SK-N-SH treated with all-trans-retinoic acid at 6 μM for 48 hours (cell line): ENCODE measurements at regions not wholly inside any gene's neighbourhood (a gene's known extent, or its start where the extent isn't known, plus 50 kb on each side); places are given as distances from the start of the nearest gene placed in this dataset.

Experiments
- ATAC-seq: fragments of 200-7000 bp; cut with Tn5 transposase; 3 replicates; pipeline ENCODE4 v1.9.1; 2020; ENCODE audit warnings: mild to moderate bottlenecking, moderate library complexity
- ARNTL ChIP-seq: fragments of 450-650 bp; formaldehyde crosslinking; IDR thresholded peaks from 2 replicates; pipeline ENCODE4 v1.5.0; 2020; ENCODE audit warnings: low read depth, mild to moderate bottlenecking, moderate library complexity, borderline replicate concordance
- BACH2 ChIP-seq: fragments of 250-450 bp; sonication (Bioruptor Pico); IDR thresholded peaks from 2 replicates; pipeline ENCODE4 v1.9.0; 2021; ENCODE audit warnings: mild to moderate bottlenecking, borderline replicate concordance
- CREB5 ChIP-seq: fragments of 250-450 bp; sonication (Bioruptor Pico); IDR thresholded peaks from 2 replicates; pipeline ENCODE4 v1.5.1; 2020; ENCODE audit warnings: low read depth, mild to moderate bottlenecking, moderate library complexity
- CSRNP3 ChIP-seq: fragments of 250-450 bp; sonication (Bioruptor Pico); IDR thresholded peaks from 2 replicates; pipeline ENCODE4 v1.5.1; 2021; ENCODE audit warnings: mild to moderate bottlenecking, moderate library complexity
- GLIS3 ChIP-seq: fragments of 250-450 bp; sonication (Bioruptor Pico); IDR thresholded peaks from 2 replicates; pipeline ENCODE4 v1.5.0; 2020; ENCODE audit warnings: mild to moderate bottlenecking, moderate library complexity
- ISL1 ChIP-seq: fragments of 250-450 bp; sonication (Bioruptor Pico); IDR thresholded peaks from 2 replicates; pipeline ENCODE4 v2.1.2; 2022; ENCODE audit warnings: mild to moderate bottlenecking, moderate library complexity
- OSR1 ChIP-seq: fragments of 250-450 bp; sonication (Bioruptor Pico); IDR thresholded peaks from 2 replicates; pipeline ENCODE4 v1.8.0; 2022; ENCODE audit warnings: moderate library complexity, mild to moderate bottlenecking, inconsistent platforms
- PATZ1 ChIP-seq: fragments of 250-450 bp; sonication (Bioruptor Pico); IDR thresholded peaks from 2 replicates; pipeline ENCODE4 v1.8.0; 2020; ENCODE audit warnings: mild to moderate bottlenecking, moderate library complexity, borderline replicate concordance
- POU6F1 ChIP-seq: fragments of 250-450 bp; sonication (Bioruptor Pico); IDR thresholded peaks from 2 replicates; pipeline ENCODE4 v1.8.0; 2021; ENCODE audit warnings: low read depth, mild to moderate bottlenecking, moderate library complexity, borderline replicate concordance
- PPARA ChIP-seq: fragments of 250-450 bp; sonication (Bioruptor Pico); IDR thresholded peaks from 2 replicates; pipeline ENCODE4 v1.5.0; 2020; ENCODE audit warnings: mild to moderate bottlenecking, borderline replicate concordance
- RARB ChIP-seq: fragments of 250-450 bp; sonication (Bioruptor Pico); IDR thresholded peaks from 2 replicates; pipeline ENCODE4 v1.8.0; 2021; ENCODE audit warnings: mild to moderate bottlenecking, moderate library complexity
- SNAI2 ChIP-seq: fragments of 250-450 bp; sonication (Bioruptor Pico); IDR thresholded peaks from 2 replicates; pipeline ENCODE4 v1.5.0; 2020; ENCODE audit warnings: mild to moderate bottlenecking, moderate library complexity
- TCF4 ChIP-seq: fragments of 250-450 bp; sonication (Bioruptor Pico); IDR thresholded peaks from 2 replicates; pipeline ENCODE4 v1.8.0; 2021; ENCODE audit warnings: mild to moderate bottlenecking, moderate library complexity, borderline replicate concordance
- TSHZ2 ChIP-seq: fragments of 250-450 bp; sonication (Bioruptor Pico); IDR thresholded peaks from 2 replicates; pipeline ENCODE4 v1.5.0; 2020; ENCODE audit warnings: mild to moderate bottlenecking, moderate library complexity
- ZC3H10 ChIP-seq: fragments of 250-450 bp; sonication (Bioruptor Pico); IDR thresholded peaks from 2 replicates; pipeline ENCODE4 v1.5.1; 2021; ENCODE audit warnings: mild to moderate bottlenecking, moderate library complexity
- ZFP3 ChIP-seq: fragments of 250-450 bp; sonication (Bioruptor Pico); IDR thresholded peaks from 2 replicates; pipeline ENCODE4 v1.5.0; 2020; ENCODE audit warnings: mild to moderate bottlenecking, moderate library complexity
- ZFP30 ChIP-seq: fragments of 450-650 bp; formaldehyde crosslinking; IDR thresholded peaks from 2 replicates; pipeline ENCODE4 v1.5.0; 2022; ENCODE audit warnings: mild to moderate bottlenecking, moderate library complexity
- ZNF565 ChIP-seq: fragments of 450-650 bp; formaldehyde crosslinking; conservative IDR thresholded peaks from 2 replicates; pipeline ENCODE4 v1.5.0; 2020; ENCODE audit warnings: low read depth, mild to moderate bottlenecking, moderate library complexity
- ZNF70 ChIP-seq: fragments of 450-650 bp; formaldehyde crosslinking; IDR thresholded peaks from 2 replicates; pipeline ENCODE4 v1.5.0; 2020; ENCODE audit warnings: mild to moderate bottlenecking, moderate library complexity
- ZNF8 ChIP-seq: fragments of 450-650 bp; formaldehyde crosslinking; IDR thresholded peaks from 2 replicates; pipeline ENCODE4 v1.5.0; 2020; ENCODE audit warnings: mild to moderate bottlenecking, moderate library complexity

GRCh38 chr2:831622-832021 is 119.0 kb upstream of the SNTG2 start:
- ATAC-seq, result no peak
- TF ChIP-seq TCF4 (CRISPR knock-in tag), result no peak
- TF ChIP-seq ZNF565 (CRISPR knock-in tag), result no peak

GRCh38 chr2:831225-831536 is 119.5 kb upstream of the SNTG2 start:
- ATAC-seq, result no peak

GRCh38 chr2:830419-831224 is 120.0 kb upstream of the SNTG2 start:
- TF ChIP-seq CREB5 (CRISPR knock-in tag) (no peak), ZNF8 (CRISPR knock-in tag) (no peak), BACH2 (CRISPR knock-in tag) (no peak), TCF4 (CRISPR knock-in tag) (no peak), CSRNP3 (CRISPR knock-in tag) (no peak), SNAI2 (CRISPR knock-in tag) (no peak), PPARA (no peak)
- no peak for ATAC-seq

More at GRCh38 chr2:831225-831536, 119.5 kb upstream of the SNTG2 start:
- no peak for TF ChIP-seq ZNF565 (CRISPR knock-in tag)
- TF ChIP-seq ARNTL, result no peak

GRCh38 chr2:829047-829446 is 121.6 kb upstream of the SNTG2 start:
- no peak for ATAC-seq
- TF ChIP-seq SNAI2 (CRISPR knock-in tag) (no peak), ZC3H10 (CRISPR knock-in tag) (no peak), CREB5 (CRISPR knock-in tag) (no peak)

GRCh38 chr2:824954-825353 is 125.7 kb upstream of the SNTG2 start:
- no peak for ATAC-seq
- TF ChIP-seq ZNF70 (CRISPR knock-in tag) (no peak), CSRNP3 (CRISPR knock-in tag) (no peak), ISL1 (no peak), ZFP30 (CRISPR knock-in tag) (no peak), RARB (CRISPR knock-in tag) (no peak), SNAI2 (CRISPR knock-in tag) (no peak), OSR1 (CRISPR knock-in tag) (no peak), PPARA (no peak), POU6F1 (CRISPR knock-in tag) (no peak), ZFP3 (CRISPR knock-in tag) (no peak), ZC3H10 (CRISPR knock-in tag) (no peak)

GRCh38 chr2:824524-824923 is 126.1 kb upstream of the SNTG2 start:
- ATAC-seq, result no peak
- TF ChIP-seq BACH2 (CRISPR knock-in tag) (no peak), GLIS3 (CRISPR knock-in tag) (no peak), TSHZ2 (CRISPR knock-in tag) (no peak), ISL1 (no peak), ZNF8 (CRISPR knock-in tag) (no peak), ZNF70 (CRISPR knock-in tag) (no peak), SNAI2 (CRISPR knock-in tag) (no peak), PATZ1 (CRISPR knock-in tag) (no peak), OSR1 (CRISPR knock-in tag) (no peak), RARB (CRISPR knock-in tag) (no peak), ZFP3 (CRISPR knock-in tag) (no peak)
